GM18951 (cell line): ENCODE measurements at regions not wholly inside any gene's neighbourhood (a gene's known extent, or its start where the extent isn't known, plus 50 kb on each side); places are given as distances from the start of the nearest gene placed in this dataset.

ENCODE experiments used
- POLR2A ChIP-seq: IDR thresholded peaks from 4 replicates; pipeline ENCODE4 v1.6.1; 2011; ENCODE audit warnings: mild to moderate bottlenecking; ENCODE audit not compliant: insufficient read length, insufficient read depth; ENCODE audit errors: extremely low read depth
- in situ Hi-C: fragments of 300-500 bp; cut with MboI; formaldehyde crosslinking; loops from one replicate; pipeline ENCODE4 v1.12.0; 2022; ENCODE audit warnings: low sequenced_read_pairs, mixed read lengths, inconsistent platforms; ENCODE audit not compliant: unreplicated experiment

DNA sequence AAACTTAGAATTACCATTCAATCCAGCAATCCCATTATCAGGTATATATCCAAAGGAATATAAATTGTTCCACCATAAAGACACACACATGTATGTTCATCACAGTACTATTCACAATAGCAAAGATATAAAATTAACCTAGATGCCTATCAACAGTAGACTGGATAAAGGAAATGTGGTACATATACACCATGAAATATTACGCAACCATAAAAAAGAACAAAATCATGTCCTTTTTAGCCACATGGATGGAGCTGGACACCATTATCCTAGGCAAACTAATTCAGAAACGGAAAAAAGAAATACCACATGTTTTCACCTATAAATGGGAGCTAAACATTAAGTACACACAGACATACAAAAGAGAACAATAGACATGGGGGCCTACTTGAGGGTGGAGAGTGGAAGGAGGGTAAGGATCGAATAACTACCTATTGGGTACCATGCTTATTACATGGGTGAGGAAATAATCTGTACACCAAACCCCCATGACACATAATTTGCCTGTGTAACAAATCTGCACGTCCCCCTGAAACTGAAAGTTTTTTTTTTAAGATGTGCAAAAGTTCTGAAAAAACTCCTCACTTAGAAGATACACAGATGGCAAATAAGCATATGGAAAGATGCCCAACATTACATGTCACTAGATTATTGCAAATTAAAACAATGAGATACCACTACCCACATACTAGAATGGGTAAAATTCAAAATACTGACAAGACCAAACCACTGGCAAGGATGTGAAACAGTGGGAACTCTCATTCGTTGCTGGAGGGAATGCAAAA lies 313.0 kb upstream of the CD180 start:
- in situ Hi-C loops = no loop called here

DNA sequence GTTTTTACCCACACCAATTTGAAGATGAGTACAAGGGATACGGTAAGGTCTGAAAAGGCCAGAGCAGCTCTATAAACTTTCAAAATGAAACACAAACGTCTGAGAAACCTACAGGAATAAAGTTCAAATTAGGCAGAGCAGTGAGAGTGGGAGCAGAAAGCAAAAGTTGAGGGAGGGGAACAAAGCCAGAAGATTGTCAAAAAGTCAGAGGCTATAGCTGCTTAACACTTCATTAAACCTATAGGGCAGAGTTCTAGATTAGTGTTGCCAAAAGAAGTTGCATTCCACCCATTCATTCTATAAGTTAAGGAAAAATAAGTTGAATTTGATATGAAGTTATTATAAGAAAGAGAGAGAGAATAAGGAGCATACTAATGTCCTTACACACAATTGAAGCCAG lies 309.6 kb upstream of the CD180 start:
- in situ Hi-C loops = no loop called here
- TF ChIP-seq POLR2A = no peak

More for the DNA sequence above, 313.0 kb upstream of the CD180 start:
- no peak for TF ChIP-seq POLR2A

DNA sequence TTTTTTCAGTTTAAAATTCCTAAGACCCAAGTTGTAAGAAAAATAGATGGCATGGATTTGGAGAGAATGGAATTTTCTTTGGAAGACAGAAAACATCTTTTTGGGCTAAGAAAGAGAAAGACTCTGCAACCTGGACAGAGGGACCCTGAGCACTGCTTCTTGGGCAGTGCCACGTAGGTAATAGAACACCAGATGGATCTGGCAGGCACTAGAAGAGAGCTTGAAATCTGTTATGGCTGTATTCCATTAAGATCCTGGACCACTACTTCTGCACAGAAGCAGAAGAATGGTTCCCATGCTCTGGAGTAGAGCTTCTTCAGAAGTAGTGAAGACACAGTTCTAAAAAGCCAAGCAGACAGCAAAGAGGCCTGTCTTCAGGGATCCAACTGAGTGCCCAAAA lies 306.4 kb upstream of the CD180 start:
- in situ Hi-C loops = no loop called here
- TF ChIP-seq POLR2A = no peak

DNA sequence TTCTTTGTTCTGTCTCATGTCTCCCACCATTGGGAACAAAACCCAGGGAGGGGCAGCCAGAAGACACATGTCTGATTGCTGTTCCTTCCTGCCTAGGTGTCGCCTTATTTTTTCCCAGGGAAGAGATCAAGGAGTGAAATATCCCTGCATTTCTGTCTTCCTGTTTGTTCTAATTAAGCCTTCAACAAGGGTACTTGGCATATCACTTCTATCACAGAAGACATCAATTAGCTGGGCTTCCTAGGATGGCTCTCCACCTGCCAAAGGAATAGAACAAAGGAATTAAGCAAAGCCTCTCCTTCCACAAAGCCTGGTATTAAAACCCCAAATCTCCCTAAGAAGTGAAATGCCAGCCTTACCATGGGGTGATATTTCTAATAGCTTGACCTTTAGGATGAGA lies 299.5 kb upstream of the CD180 start:
- in situ Hi-C loops = no loop called here
- no peak for TF ChIP-seq POLR2A

DNA sequence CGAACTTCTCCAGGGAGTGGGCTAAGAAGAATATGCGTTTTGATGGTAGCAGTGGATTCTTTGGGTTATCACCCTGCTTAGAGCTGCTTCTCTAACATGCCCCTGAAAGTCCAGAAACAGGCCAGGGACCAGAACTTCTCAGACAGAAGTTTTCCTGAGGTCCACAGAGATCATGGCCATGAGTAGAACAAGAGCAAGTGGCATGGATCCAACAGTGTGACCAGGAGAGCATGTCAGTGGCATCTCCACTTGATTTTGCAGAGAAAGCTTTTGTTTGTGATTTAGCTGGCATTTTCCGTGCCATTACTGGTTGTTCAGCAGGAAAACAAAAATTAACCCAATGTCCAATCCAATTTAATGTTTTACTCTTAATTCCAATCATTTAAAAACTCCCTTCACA lies 298.5 kb upstream of the CD180 start:
- in situ Hi-C loops = no loop called here

DNA sequence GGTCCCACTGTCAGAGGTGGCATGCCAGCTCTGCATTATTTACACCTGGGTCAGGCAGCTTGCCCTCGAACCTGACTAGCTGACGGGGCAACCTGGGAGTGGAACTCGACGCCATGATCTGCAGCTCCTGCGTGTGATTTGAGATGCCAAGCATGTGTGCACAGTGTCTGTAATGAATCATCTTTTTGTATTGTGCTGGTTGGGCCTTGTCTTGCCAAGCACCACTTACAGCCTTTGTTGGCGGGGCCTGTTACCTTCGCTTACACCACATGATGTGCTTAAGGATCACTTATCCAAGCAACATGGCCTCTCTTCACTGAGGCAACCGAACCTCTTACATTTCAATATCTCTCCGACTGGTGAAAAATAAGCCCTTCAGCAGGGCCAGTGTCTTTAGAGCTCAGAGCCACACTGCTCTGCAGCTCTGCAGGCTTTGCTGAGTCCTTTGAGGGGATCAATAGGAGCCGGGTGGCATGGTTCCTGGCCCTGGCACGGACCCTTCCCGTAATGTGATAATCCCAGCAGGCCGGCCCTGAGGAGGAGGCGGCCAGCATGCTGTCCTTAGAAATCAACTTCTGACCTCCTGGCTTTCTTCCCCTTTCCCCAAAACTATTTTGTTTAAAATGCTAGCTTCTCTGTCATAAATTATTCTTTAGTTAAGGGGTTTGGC lies 297.7 kb upstream of the CD180 start:
- no peak for TF ChIP-seq POLR2A
- in situ Hi-C loops = no loop called here

More for the DNA sequence above, 298.5 kb upstream of the CD180 start:
- TF ChIP-seq POLR2A = no peak

DNA sequence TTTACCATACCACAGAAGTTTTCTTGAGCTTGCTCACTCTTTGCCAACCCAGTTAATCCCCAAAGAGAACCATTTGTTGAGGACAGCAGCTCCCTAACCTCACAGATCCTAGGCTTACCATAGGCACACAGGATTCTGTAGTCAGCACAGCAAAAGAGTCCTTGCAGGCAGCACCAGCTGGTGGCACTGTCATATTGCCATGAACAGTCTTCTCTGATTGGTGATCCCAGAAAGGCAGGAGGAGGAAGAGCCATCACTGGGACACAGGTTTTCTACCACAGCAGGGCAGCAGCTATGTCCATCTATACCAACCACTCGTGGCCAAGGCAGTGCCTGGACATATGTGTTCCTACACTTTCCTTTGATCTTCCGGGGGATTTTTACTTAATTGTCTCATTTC lies 297.1 kb upstream of the CD180 start:
- in situ Hi-C loops = no loop called here
- no peak for TF ChIP-seq POLR2A

DNA sequence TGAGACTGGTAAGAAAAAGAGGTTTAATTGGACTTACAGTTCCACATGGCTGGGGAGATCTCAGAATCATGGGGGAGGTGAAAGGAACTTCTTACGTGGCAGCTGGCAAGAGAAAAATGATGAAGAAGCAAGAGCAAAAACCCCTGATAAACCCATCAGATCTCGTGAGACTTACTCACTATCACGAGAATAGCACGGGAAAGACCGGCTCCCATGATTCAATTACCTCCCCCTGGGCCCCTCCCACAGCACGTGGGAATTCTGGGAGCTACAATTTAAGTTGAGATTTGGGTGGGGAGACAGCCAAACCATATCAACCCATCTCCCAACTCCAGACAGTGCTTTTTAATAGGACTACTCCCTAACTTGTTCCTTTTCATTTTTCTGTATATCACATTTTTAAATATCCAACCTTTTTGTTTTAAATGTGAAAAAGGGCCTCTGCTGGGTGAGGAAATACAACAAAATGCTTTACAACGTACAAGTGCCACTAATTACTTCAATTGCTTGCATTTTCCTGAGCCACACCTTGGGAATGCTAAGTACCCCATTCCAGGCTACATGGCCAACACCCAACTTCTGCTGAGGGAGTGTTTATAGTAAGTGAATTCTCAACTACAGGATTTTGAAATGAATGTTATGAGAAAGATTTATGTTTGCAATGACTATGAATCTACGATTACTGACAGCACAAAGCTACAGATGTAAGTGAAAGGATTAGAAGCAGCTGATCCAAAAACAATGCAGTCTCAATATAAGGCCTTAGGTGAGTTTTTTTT lies 294.1 kb upstream of the CD180 start:
- no peak for TF ChIP-seq POLR2A
- in situ Hi-C loops = no loop called here

DNA sequence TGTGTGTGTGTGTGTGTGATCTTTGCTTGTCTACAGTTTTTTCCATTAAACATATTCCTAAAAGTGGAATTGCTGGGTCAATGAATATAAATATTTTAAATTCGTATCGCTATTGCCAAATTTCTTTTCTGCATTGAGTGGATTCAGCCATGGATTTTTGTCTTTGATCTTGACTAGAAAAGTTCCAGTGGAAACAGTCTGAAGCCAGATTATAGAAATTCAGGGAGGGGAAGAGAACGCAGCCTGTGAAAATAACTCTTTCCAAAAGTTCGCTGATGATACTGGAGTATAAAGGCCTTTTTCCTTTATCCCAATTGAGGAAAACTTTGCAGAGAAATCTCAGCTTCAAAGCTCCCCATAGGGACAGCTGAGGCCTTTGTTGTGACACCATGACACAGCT lies 292.3 kb upstream of the CD180 start:
- in situ Hi-C loops = no loop called here
- no peak for TF ChIP-seq POLR2A

DNA sequence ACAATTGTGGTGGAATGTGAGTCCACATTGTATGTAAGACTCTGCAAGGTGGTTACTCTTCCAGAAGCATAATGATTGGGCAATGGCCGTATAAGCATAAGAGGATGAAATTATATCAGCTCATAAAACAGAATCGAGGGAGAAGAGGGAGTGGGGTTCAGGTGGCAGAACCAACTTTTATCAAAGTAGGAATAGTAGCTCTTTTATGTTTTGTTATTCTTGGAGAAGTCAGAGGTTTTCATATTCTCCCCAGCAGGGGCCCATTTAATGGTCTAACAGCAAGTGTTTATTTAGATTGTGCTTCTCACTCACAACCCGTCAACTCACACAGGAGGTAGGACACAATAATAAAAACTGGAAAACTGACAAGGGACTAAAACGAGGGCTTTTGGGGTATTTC lies 291.3 kb upstream of the CD180 start:
- no peak for TF ChIP-seq POLR2A
- in situ Hi-C loops = no loop called here

DNA sequence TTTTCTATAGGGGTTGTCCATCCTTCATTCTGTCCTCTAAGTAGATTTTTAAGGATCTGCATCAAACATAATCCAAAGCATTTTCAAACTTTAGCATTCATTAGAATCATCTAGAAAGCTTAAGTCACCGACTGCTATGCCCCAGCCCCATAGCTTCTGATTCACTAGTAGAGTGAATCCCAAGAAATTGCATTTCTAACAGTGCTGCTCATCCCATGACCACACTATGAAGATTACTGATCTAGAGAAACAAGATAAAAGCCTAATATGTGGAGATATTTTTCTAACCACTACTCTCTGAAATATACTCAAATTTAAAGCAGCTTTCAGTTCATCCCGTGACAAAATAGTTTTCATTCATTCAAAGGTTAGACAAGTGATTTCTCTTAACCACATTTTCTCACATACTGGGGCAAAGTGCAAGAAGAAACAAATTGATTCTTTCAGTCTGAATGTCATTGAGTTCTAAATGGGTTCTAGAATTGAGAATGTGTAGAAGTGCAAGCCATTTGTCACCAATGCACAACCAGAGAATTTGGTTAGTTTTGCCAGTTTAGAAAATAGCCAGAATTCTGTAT lies 286.9 kb upstream of the CD180 start:
- no peak for TF ChIP-seq POLR2A
- in situ Hi-C loops = no loop called here

DNA sequence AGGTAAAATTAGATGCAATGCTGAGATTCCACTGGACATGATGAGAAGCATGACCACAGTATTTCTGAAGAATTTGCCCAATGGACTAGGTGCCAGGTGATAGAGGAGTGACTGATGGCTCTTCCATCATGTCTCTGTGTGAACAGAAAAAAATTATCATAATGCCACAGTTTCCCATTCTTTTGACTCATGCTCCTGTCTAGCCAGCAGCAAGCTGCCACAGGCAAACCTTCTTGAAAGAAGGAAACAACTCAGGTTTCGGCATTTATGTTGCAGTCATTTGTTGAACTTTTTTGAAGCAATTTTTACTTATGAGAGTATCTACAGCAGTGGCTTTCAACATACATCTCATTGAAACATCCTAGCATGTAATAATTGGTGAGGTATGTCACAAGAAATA lies 284.8 kb upstream of the CD180 start:
- no peak for TF ChIP-seq POLR2A
- in situ Hi-C loops = no loop called here

DNA sequence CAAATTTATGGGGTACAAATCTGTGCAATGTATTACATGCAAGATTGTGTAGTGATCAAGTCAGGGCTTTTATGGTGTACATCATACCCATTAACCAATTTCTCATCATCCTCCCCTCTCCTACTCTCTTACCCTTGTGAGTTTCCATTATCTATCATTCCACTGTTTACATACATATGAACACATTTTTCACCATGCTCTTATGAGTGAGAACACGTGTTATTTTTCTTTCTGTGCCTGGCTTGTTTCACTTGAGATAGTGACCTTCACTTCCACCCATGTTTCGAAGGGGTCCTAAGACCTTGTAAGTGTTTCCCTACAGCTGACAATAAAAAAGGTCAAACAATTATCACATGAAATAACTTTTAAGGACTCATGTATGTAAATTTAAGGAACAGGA lies 281.7 kb upstream of the CD180 start:
- TF ChIP-seq POLR2A = no peak
- in situ Hi-C loops = no loop called here
